ENCODE measurements at regions not wholly inside any gene's neighbourhood (a gene's known extent, or its start where the extent isn't known, plus 50 kb on each side); places are given as distances from the start of the nearest gene placed in this dataset.

DNA sequence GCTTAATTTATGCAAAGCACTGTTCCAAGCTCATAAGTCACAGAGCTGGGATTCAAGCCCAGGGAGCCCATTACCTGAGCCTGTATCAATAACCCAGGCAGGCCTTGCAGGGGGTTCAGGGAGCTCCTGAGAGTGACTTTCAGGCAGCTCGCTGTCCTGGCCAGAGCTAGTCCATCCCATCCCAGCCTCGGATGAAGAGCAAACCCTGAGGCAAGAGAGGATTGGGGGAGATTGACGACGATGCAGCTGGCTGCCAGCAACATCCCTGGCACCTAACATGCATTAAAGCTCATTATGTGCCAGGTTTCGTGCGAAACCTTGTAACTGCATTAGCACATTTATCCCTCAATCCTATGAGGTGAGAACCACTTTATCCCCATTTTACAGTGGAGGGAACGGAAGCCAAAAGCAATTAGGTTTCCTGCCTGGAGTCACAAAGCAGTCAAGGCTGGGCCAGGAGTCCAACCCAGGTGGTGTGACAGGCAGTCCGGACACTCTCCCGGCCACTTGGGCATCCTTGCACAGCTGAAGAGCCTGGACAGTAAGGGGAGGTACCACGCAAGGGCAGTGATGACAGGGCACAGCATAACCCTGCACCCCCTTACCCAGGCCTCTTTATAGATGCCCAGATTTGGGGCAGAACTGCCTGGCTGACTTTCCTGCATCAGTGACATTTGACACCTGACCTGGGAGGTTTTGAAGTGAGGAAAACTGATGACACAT, 129.8 kb upstream of the CHST15 start:
- TF ChIP-seq, protein P1, sequence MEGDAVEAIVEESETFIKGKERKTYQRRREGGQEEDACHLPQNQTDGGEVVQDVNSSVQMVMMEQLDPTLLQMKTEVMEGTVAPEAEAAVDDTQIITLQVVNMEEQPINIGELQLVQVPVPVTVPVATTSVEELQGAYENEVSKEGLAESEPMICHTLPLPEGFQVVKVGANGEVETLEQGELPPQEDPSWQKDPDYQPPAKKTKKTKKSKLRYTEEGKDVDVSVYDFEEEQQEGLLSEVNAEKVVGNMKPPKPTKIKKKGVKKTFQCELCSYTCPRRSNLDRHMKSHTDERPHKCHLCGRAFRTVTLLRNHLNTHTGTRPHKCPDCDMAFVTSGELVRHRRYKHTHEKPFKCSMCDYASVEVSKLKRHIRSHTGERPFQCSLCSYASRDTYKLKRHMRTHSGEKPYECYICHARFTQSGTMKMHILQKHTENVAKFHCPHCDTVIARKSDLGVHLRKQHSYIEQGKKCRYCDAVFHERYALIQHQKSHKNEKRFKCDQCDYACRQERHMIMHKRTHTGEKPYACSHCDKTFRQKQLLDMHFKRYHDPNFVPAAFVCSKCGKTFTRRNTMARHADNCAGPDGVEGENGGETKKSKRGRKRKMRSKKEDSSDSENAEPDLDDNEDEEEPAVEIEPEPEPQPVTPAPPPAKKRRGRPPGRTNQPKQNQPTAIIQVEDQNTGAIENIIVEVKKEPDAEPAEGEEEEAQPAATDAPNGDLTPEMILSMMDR (IDR thresholded peaks at IDR 0.05): no peak
- TF ChIP-seq POLR2A (IDR thresholded peaks at IDR 0.05): no peak
- TF ChIP-seq POLR2AphosphoS5 (IDR thresholded peaks at IDR 0.05): no peak
- no peak for TF ChIP-seq EP300 (IDR thresholded peaks at IDR 0.05)

All from sigmoid colon (tissue), 4 donors.